GM20000 (cell line): ENCODE measurements at regions not wholly inside any gene's neighbourhood (a gene's known extent, or its start where the extent isn't known, plus 50 kb on each side); places are given as distances from the start of the nearest gene placed in this dataset.

ENCODE experiments used
- DNase-seq: peaks from one replicate; pipeline ENCODE4 v3.0.0; 2012; ENCODE audit warnings: low spot score
- TF ChIP-seq, protein P1 (sequence below): IDR thresholded peaks from 2 replicates; pipeline ENCODE4 v1.5.1; 2012; ENCODE audit warnings: mild to moderate bottlenecking, control low read depth; ENCODE audit errors: extremely low read depth, missing control alignments

DNA sequence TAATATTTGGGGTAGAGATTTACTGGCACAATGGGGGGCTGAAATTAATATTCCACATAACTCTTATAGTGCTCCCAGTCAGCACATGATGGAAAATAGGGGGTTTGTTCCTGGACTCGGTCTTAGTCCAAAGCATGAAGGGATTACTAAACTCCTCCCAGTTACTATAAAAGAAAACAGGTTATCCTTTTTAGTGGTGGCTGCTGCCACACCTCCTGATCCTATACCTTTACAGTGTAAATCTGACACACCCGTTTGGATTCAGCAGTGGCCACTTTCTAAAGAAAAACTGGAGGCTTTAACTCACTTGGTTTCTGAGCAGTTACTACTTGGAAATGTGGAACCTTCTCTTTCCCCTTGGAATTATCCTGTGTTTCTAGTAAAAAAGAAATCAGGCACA lies 572.9 kb upstream of the PTGER4 start:
- no peak for DNase-seq
- TF ChIP-seq, protein P1, sequence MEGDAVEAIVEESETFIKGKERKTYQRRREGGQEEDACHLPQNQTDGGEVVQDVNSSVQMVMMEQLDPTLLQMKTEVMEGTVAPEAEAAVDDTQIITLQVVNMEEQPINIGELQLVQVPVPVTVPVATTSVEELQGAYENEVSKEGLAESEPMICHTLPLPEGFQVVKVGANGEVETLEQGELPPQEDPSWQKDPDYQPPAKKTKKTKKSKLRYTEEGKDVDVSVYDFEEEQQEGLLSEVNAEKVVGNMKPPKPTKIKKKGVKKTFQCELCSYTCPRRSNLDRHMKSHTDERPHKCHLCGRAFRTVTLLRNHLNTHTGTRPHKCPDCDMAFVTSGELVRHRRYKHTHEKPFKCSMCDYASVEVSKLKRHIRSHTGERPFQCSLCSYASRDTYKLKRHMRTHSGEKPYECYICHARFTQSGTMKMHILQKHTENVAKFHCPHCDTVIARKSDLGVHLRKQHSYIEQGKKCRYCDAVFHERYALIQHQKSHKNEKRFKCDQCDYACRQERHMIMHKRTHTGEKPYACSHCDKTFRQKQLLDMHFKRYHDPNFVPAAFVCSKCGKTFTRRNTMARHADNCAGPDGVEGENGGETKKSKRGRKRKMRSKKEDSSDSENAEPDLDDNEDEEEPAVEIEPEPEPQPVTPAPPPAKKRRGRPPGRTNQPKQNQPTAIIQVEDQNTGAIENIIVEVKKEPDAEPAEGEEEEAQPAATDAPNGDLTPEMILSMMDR = no peak

DNA sequence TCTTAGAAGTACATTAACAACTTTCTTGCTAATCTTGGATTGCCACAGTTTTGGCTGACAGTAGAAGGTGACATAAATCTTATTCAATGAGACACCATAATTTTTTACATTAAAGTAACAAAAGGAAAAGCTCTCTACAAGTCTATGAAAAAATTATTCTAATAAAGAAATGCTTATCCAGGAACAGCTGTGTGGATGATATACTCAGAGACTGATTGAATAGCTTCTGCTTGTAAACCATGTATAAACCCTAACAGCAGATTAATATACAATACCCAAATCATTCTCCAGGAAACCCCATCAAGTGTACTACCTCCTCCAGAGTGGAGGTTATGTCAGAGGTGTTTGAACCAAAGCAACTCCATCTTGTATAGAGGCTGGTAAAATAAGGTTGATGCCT lies 581.4 kb upstream of the PTGER4 start:
- DNase-seq = no peak
- TF ChIP-seq, protein P1 = no peak

DNA sequence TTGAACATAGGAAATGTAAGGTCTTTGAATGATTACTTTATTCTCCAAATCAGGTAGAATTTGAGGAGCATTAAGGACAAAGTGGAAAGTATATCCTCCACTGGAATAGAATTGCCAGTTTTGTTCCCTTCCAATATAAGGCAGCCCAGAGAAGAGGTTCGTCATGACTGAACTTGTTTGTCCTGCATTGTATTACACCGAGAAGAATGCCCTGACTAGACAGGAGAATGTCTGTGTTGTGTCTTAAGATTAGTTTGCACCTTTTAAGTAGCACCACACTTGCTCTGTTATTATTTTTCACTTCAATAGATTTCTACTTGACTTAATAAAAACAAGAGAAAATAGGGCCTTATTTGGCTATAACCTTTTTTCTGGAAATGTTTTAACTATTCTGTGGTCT lies 586.2 kb upstream of the PTGER4 start:
- DNase-seq = no peak

DNA sequence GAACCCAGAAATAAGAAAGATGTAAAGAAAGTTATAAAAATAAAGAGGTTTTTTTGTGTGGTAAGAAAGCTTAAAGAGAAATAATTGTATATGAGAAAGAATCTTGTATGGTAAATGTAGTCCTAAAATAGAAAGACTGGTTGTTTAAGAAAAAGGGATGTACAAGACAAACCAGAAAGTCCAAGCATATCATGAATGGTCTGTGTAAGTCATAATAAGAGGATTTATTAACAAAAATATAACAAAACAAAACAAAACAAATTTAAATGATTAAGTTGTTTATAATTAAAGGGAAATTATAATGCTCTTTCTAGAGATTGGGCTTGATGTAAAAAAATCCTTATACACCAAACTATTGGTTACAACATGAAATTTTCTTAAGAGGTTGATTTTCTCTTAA lies 590.4 kb upstream of the PTGER4 start:
- DNase-seq = no peak
- TF ChIP-seq, protein P1 = no peak

More for the DNA sequence above, 586.2 kb upstream of the PTGER4 start:
- TF ChIP-seq, protein P1 = no peak

DNA sequence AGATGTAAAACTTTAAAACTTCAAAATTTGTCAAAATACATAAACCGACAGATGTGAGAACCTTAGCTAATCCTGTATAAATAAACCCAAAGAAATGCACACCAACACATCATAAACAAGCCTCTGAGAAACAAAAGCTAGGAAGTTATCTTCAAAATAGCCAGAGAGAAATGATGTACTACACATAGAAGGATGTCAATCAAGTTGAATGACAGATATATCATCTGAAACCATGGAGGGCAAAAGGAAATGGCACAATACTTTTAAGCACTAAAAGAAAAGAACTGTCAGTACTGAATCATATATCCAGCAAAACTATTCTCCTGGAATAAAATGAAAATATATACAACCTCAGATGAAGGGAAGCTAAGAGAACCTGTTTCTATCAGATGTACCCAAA lies 595.1 kb upstream of the PTGER4 start:
- TF ChIP-seq, protein P1 = no peak
- DNase-seq = no peak

DNA sequence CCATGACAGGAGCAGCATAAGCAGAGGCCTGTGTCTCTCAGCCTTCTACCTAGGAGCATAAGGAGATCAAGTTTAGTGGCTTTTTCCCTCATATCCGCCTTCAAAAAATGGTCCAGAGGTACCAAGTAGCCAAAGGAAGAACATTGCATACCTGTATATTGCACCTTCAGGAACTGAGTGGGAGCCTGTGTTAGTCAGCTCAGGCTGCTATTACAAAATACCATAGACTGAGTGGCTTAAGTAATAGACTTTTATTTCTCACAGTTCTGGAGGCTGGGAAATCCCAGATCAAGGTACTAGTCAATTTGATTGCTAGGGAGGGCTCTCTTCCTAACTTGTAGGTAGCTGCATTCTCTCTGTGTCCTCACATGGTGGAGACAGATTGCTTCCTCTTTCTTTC lies 597.4 kb upstream of the PTGER4 start:
- DNase-seq = no peak
- TF ChIP-seq, protein P1 = no peak

DNA sequence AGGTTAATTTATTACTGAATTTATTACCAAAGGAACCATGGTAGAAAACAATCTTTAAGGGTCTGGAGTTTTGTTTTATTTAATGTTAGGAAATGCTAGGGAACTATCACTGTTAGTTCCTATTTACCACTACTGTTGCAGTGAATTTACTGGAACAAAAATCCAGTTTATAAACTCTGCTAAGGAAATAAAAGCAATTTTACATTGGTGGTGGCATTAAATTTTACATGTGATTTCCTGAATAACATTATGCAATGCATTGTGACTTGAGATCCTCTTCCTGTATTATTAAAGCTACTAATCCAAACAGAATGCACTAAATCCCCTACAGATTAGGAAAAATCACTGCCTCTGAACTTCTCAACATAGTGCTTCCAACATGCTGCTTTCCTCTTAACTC lies 599.5 kb upstream of the PTGER4 start:
- TF ChIP-seq, protein P1 = no peak
- DNase-seq = no peak
